GM19395 (cell line): ENCODE measurements at regions not wholly inside any gene's neighbourhood (a gene's known extent, or its start where the extent isn't known, plus 50 kb on each side); places are given as distances from the start of the nearest gene placed in this dataset.

Source experiments
- ATAC-seq: cut with Tn5 transposase; IDR thresholded peaks from one replicate; pipeline ENCODE4 v1.9.1; 2021; ENCODE audit warnings: mild to moderate bottlenecking, moderate library complexity; ENCODE audit not compliant: unreplicated experiment

DNA sequence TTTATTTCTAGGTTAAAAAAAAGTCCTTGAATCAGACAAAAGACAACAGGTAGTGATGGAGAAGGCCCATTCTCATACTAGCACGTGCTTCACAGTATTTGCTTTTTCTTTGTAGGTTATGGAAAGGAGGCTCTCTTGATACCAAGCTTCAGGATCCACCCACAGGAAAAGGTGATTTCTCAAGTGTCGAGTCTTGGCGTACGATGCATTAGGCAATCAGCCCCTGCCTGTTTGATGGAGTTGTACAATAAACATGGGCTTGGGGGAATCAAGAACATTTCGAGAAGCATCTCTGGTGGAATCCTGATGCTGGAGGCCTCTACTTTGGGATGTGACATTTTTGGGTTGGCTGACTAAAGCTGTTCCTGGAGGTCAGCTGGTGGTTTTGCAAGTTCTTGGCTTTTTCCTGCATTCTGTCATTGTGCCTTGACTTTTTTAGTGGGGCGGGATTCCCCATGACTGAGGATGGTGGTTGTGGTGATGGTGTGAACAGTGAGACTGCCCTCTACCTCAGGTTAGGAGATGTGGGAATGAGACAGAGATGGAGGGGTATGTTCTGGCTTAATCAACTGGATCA is 231.5 kb upstream of the SPRED2 start:
- ATAC-seq, result no peak

GRCh38 chr2:65662654-65663432 is 230.4 kb upstream of the SPRED2 start:
- ATAC-seq, result no peak

- no peak for ATAC-seq
Measured at GRCh38 chr2:65661980-65662653, 229.7 kb upstream of the SPRED2 start.

DNA sequence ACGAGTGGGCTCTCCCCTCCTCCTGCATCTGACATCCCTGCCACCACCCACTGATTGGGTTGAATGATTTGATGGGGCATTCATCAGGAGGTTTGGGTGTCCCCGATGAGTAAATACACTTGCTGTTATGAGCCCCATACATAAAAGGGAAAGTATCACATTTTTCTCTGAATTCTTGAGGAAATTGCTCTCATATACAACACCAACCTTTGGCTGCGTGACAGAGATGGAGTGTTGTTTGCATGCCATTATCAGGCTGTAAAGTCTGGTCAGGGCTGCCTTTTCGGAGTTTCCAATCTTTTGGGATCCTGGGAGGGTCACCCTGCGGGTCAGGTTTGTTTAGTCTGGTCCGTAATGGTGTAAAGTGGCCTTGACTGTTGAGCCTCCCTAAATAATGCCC is 227.9 kb upstream of the SPRED2 start:
- no peak for ATAC-seq

DNA sequence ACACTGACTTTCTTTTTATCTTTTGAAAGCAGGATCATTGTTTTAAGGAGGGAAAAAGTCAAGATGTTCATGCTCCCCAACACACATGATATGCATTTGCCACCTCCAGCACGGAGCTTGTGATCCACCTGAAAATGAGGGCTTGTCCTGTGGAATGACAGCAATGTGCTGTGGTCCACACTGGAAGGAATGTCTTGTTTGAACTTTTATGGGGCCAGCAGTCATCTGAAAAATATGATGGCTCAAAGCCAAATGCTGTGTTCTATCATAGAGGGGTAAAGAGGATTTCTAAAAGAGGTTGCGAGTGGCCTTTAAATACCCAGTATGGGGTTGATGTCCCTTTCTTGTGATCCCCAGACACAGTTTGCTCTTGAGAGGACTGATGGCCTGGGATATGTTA is 226.5 kb upstream of the SPRED2 start:
- no peak for ATAC-seq

DNA sequence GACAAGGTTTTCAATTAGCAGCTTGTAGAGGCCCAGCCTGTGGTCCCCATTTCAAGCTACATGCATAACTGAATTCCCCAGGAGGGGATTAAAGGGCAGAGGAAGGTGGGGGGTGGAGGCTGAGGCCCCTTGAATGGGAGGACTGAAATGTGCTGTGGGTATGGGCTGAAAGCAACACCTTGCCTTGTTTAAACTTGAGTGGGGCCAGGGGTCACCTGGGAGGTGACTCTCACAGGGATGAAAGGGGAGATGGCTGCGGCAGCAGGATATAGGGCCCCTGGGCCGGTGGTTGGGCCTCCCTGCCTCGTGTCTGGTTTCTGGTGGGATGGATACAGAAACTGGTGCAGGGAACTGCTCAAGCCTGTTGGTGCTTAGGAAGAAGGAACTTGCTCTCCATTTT is 225.9 kb upstream of the SPRED2 start:
- ATAC-seq, result no peak

- ATAC-seq, result no peak
Measured at GRCh38 chr2:65656160-65656718, 223.8 kb upstream of the SPRED2 start.

GRCh38 chr2:65655000-65655399 is 222.6 kb upstream of the SPRED2 start:
- ATAC-seq, result no peak

- no peak for ATAC-seq
Measured at GRCh38 chr2:65654496-65654895, 222.1 kb upstream of the SPRED2 start.

- ATAC-seq, result no peak
Measured at GRCh38 chr2:65652066-65652465, 219.7 kb upstream of the SPRED2 start.

DNA sequence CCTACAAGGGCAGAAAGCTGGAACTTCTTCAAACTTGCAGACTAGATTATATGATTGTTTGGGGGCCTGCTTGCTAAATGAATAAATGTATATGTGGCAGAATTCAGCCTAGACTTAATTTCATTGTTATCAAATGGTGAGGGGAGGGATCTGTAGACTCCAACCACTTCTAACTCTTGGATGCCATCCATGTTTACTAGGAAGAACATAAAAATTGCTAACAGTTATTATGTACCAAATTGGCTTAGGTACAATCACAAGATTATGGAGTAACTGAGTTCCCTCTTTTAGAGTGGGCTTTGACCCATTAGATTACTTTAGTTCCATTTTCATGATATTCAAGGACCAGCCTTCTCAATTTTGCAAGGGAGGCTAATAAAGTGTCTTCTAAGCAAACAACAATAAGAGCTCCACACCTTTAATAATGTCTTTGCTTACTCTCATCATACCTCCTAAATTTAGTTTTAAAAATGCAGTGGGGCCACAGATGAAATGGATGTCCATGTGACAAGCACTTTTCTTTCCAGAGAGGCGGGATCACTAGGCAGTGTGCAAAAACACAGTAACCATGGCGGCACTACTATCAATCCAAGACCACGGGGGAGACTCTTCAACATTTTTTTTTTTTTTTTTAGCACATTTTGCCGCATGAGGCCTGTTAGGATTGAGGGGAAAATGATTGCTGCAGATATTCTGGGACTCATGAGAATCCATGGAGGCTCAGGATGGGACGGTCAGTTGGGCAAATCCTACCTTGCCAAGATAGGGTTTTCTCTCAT is 217.6 kb upstream of the SPRED2 start:
- no peak for ATAC-seq

GRCh38 chr2:65647249-65647842 is 214.9 kb upstream of the SPRED2 start:
- no peak for ATAC-seq

DNA sequence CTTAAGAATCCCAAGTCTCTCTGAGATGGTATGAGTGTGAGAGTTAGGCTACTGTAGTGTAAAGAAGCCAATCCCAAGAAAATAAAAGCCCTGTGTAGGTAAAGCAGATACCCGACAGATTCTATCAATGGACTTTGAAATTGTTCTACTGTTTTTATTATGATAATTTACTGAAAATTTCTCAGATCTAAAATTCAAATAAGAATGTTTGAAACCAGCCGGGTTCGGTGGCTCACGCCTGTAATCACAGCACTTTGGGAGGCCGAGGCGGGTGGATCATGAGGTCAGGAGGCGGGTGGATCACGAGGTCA is 208.3 kb upstream of the SPRED2 start:
- no peak for ATAC-seq

DNA sequence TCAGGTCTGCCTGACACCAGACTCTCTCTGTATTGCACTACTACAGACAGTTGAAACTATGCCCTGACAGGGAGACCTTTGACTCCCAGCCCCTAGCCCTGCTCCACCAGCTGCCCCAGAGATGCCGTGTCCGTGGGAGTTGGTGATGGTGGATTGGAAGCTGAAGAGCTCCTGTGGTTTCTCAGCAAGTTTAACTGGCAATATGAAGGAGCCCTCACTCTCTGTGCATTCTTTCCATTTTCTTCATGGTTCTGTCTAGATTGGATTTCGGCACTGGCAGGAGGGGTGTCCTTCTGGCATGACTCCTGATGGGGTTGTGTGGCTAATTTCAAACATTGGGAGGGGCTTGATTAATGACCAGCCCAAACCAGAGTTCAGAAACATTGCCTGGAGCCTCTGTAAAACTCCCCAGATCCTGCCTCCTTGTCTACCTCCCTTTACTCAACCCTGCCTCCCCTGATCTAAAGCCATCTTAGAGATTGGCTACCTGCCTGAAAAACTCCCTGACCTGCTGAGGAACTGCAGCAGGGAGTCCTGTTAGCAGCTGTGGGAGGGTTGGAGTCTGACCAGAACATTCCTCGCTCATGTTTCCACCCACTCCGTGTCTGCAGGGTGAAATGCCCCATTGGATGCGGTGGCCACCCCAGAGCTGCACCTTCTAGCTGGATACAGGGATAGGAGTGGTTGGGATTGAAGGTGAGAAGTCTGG is 206.9 kb upstream of the SPRED2 start:
- no peak for ATAC-seq

- ATAC-seq, result no peak
Measured at GRCh38 chr2:65638443-65638842, 206.0 kb upstream of the SPRED2 start.

DNA sequence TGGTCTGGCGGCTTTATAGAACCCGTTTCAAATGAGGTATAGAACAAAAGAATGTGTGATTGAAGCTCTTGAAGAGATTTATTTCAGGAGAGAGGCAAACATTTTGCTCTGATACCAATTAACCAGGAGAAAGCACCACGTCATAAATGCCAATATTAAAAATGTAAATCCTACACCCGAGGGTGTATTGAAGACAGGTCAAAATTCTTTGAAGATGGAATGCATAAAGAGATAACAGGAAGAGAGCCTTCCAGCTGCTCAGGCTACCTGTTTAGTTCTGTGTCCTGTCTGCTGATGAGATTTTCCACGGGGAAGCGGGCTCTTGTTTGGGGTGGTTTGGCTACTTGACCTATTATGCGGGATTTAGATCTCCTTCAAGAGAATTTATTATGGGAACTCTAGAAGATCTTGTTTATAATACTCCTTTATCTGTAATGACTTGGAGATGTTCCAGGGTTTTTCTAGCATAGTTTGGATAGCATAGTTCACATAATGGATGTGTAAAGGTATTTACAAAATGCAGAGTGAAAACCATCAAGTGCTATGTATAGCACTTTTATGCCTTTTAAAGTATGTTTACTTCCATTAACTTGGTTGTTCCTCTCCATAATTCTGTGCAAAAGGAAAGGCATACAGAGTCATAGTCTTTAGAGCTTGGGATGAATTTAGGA is 204.5 kb upstream of the SPRED2 start:
- ATAC-seq, result no peak

DNA sequence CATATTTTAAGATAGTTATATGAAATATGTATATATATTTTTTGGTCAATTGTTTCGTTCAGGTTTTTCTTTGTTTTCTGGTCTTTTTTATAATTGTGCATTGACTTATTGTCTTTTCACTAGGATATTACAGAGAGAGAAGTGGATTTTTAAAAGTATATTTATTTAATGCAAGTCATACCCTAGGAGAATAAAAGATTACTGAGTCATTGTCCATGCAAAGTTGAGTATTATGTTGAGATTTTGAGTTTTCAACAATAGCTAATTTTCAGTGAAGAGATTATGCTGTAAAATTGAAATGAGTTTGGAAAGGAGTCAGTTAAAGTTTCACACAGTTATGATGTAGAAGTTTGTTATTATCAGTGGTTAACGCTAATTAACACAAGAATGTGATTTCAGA is 203.6 kb upstream of the SPRED2 start:
- ATAC-seq, result no peak

GRCh38 chr2:65634304-65634703 is 201.9 kb upstream of the SPRED2 start:
- ATAC-seq, result no peak

DNA sequence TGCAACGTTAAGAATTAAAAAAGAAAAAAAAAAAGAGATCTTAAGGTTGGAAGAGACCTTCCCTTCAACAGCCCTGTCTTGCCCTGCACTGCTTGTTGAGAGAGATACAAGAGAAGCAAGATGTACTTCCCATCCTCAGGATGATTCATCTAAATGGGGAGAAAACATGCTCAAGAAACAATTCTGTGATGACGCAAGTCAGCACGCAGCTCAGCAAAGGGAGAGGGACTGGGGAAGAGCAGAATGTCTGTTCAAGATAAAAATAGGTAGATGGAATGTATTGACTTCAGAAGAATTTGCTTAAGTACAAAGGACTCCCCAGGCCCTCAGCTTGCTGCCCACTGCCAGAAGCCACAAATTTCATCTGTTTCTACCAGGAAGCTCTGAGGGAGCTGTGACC is 198.2 kb upstream of the SPRED2 start:
- no peak for ATAC-seq

- ATAC-seq, result no peak
Measured at GRCh38 chr2:65628156-65628555, 195.8 kb upstream of the SPRED2 start.
